OCI-LY1 (cell line): ENCODE measurements at regions not wholly inside any gene's neighbourhood (a gene's known extent, or its start where the extent isn't known, plus 50 kb on each side); places are given as distances from the start of the nearest gene placed in this dataset.

Source experiments
- H2AFZ ChIP-seq: fragments of 200-600 bp; sonication (generic), shearing (Covaris generic); 2 replicates; pipeline ENCODE4 v1.6.0; 2014; ENCODE audit warnings: antibody characterized with exemption, mild to moderate bottlenecking, low read length
- H3F3A ChIP-seq: fragments of 200-600 bp; sonication (generic), shearing (Covaris generic); 2 replicates; pipeline ENCODE4 v1.6.0; 2014; ENCODE audit warnings: mild to moderate bottlenecking, antibody characterized with exemption, low read length, moderate library complexity; ENCODE audit not compliant: insufficient read depth
- H3K27ac ChIP-seq: fragments of 200-600 bp; sonication (generic); 2 replicates; pipeline ENCODE4 v1.5.1; 2014; ENCODE audit warnings: low read length, mixed run types, mild to moderate bottlenecking, low read depth; ENCODE audit not compliant: poor library complexity, severe bottlenecking
- H3K27me3 ChIP-seq: fragments of 200-600 bp; sonication (generic); 2 replicates; pipeline ENCODE4 v1.6.0; 2014; ENCODE audit warnings: antibody characterized with exemption, mild to moderate bottlenecking, low read length, moderate library complexity; ENCODE audit not compliant: insufficient read depth
- H3K36me3 ChIP-seq: fragments of 200-600 bp; sonication (generic); 2 replicates; pipeline ENCODE4 v1.6.1; 2014; ENCODE audit warnings: mild to moderate bottlenecking, antibody characterized with exemption, low read length, moderate library complexity, mixed read lengths; ENCODE audit not compliant: insufficient read depth
- H3K4me1 ChIP-seq: fragments of 200-600 bp; sonication (generic); 2 replicates; pipeline ENCODE4 v1.5.1; 2014; ENCODE audit warnings: mild to moderate bottlenecking, low read length, moderate library complexity; ENCODE audit not compliant: insufficient read depth, severe bottlenecking
- H3K4me2 ChIP-seq: fragments of 200-600 bp; sonication (generic), shearing (Covaris generic); 2 replicates; pipeline ENCODE4 v1.6.1; 2014; ENCODE audit warnings: low read length
- H3K4me3 ChIP-seq: fragments of 200-600 bp; sonication (generic); 2 replicates; pipeline ENCODE4 v1.5.1; 2014; ENCODE audit warnings: low read length, low read depth, mild to moderate bottlenecking, mixed read lengths; ENCODE audit not compliant: poor library complexity, severe bottlenecking
- H3K79me2 ChIP-seq: fragments of 200-600 bp; shearing (Covaris generic); 2 replicates; pipeline ENCODE4 v1.6.1; 2016; ENCODE audit warnings: mixed run types, low read length, mixed read lengths; ENCODE audit not compliant: insufficient read depth
- H3K9ac ChIP-seq: fragments of 200-600 bp; sonication (generic), shearing (Covaris generic); 2 replicates; pipeline ENCODE4 v1.6.1; 2014; ENCODE audit warnings: mild to moderate bottlenecking, low read length, mixed read lengths
- H3K9me2 ChIP-seq: fragments of 200-600 bp; sonication (generic), shearing (Covaris generic); 2 replicates; pipeline ENCODE4 v1.6.1; 2014; ENCODE audit warnings: low read depth, mild to moderate bottlenecking, low read length, mixed read lengths
- H3K9me3 ChIP-seq: fragments of 200-600 bp; shearing (Covaris generic); 2 replicates; pipeline ENCODE4 v1.6.1; 2014; ENCODE audit warnings: low read length, mixed read lengths
- H4K20me1 ChIP-seq: fragments of 200-600 bp; sonication (generic), shearing (Covaris generic); 2 replicates; pipeline ENCODE4 v1.6.0; 2016; ENCODE audit warnings: mild to moderate bottlenecking, low read length; ENCODE audit not compliant: insufficient read depth
- EZH2 ChIP-seq: fragments of 200-600 bp; sonication (generic), shearing (Covaris generic); IDR thresholded peaks from 2 replicates; pipeline ENCODE4 v1.8.0; 2017; ENCODE audit warnings: borderline replicate concordance, mixed run types, mild to moderate bottlenecking, antibody characterized with exemption, low read length, moderate library complexity, mixed read lengths
- TF ChIP-seq, protein P1 (sequence below): fragments of 200-600 bp; sonication (generic), shearing (Covaris generic); IDR thresholded peaks from 2 replicates; pipeline ENCODE4 v1.5.1; 2017; ENCODE audit warnings: mild to moderate bottlenecking, antibody characterized with exemption, low read length, moderate library complexity, mixed read lengths

GRCh38 chr11:32253706-32254105, 162.8 kb downstream of the RCN1 start:
- Histone ChIP-seq H2AFZ (no peak overlapping the region), H3F3A (no peaks in the 10 kb centered on the region), H3K9me3 (no peaks in the 10 kb centered on the region), H3K79me2 (no peaks in the 10 kb centered on the region), H3K27me3 (no peaks in the 10 kb centered on the region), H3K4me3 (no peak overlapping the region), H3K9ac (no peak overlapping the region), H3K4me1 (no peaks in the 10 kb centered on the region), H4K20me1 (no peaks in the 10 kb centered on the region), H3K4me2 (no peak overlapping the region), H3K27ac (no peak overlapping the region), H3K36me3 (no peaks in the 10 kb centered on the region), H3K9me2 (no peaks in the 10 kb centered on the region)
- TF ChIP-seq, protein P1, sequence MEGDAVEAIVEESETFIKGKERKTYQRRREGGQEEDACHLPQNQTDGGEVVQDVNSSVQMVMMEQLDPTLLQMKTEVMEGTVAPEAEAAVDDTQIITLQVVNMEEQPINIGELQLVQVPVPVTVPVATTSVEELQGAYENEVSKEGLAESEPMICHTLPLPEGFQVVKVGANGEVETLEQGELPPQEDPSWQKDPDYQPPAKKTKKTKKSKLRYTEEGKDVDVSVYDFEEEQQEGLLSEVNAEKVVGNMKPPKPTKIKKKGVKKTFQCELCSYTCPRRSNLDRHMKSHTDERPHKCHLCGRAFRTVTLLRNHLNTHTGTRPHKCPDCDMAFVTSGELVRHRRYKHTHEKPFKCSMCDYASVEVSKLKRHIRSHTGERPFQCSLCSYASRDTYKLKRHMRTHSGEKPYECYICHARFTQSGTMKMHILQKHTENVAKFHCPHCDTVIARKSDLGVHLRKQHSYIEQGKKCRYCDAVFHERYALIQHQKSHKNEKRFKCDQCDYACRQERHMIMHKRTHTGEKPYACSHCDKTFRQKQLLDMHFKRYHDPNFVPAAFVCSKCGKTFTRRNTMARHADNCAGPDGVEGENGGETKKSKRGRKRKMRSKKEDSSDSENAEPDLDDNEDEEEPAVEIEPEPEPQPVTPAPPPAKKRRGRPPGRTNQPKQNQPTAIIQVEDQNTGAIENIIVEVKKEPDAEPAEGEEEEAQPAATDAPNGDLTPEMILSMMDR, result no peak
- no peak for TF ChIP-seq EZH2

GRCh38 chr11:32255841-32256240, 165.0 kb downstream of the RCN1 start:
- no peak overlapping the region for H3K9ac ChIP-seq
- H3K27ac ChIP-seq, result no peak overlapping the region
- H4K20me1 ChIP-seq, result no peaks in the 10 kb centered on the region
- H3K4me2 ChIP-seq, result no peak overlapping the region
- no peak overlapping the region for H3K4me3 ChIP-seq
- H3K27me3 ChIP-seq, result no peaks in the 10 kb centered on the region
- H3K36me3 ChIP-seq, result no peaks in the 10 kb centered on the region
- no peak overlapping the region for H2AFZ ChIP-seq
- H3K9me3 ChIP-seq, result no peaks in the 10 kb centered on the region
- TF ChIP-seq EZH2, result no peak
- TF ChIP-seq, protein P1, result no peak
- no peaks in the 10 kb centered on the region for H3K9me2 ChIP-seq
- H3K79me2 ChIP-seq, result no peaks in the 10 kb centered on the region
- H3F3A ChIP-seq, result no peaks in the 10 kb centered on the region
- no peaks in the 10 kb centered on the region for H3K4me1 ChIP-seq

DNA sequence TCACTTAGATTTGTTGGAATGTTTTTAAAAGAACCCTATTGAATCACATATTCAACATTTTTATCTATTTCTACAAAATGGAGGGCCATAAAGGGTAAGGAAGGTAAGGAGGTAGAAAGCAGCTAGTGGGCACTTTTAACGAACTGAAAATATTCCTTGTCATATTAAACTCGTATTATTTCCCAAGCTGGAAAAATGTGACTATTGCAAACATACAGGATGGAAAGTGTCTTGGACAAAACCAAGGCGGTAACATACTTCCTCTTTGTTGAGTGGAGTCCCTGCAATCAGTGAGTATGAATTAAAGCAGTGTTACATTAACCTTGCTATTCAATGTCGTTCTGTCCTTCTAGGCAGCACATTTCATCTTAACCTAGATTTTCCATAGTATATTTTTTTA, 165.6 kb downstream of the RCN1 start:
- Histone ChIP-seq H3K9me2 (no peaks in the 10 kb centered on the region), H3K79me2 (no peaks in the 10 kb centered on the region), H3K27ac (no peak overlapping the region), H3K9ac (no peak overlapping the region), H2AFZ (no peak overlapping the region), H3K9me3 (no peaks in the 10 kb centered on the region), H3K4me2 (no peak overlapping the region), H3K36me3 (no peaks in the 10 kb centered on the region), H3K4me3 (no peak overlapping the region), H3K4me1 (no peaks in the 10 kb centered on the region), H4K20me1 (no peaks in the 10 kb centered on the region), H3F3A (no peaks in the 10 kb centered on the region), H3K27me3 (no peaks in the 10 kb centered on the region)
- TF ChIP-seq EZH2, result no peak
- TF ChIP-seq, protein P1, result no peak
